ENCODE measurements at regions not wholly inside any gene's neighbourhood (a gene's known extent, or its start where the extent isn't known, plus 50 kb on each side); places are given as distances from the start of the nearest gene placed in this dataset.

DNA sequence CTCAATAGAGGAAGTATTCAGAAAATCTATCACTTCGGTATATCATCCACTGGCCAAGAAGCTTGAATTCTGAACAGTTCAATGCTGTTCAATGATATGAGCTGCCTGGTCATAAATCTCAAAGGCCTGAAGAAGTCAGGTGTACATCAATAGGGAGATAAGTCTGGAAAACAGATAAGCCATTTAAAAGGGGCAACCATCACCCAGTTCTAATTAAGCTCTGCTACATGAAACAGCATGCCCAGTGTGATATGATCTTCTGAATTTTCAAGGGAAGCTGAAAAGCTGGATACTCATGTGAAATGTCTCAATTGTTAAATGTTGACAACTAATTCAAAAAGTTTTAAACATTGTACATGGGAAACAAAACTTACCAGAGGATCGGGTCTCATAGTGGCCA, 2020.7 kb upstream of the WWC1 start:
- ChIA-PET CTCF (no interaction called here), SMC1A (ENCODE audit: uncharacterized antibody, unreplicated experiment) (interaction anchor here (0.5 kb wide), 1 partner anchor 29 kb away, joined by 4 read pairs; no protein-coding TSS in a partner anchor), POLR2A (no interaction called here), RAD21 (ENCODE audit: unreplicated experiment) (no interaction called here)
- intact Hi-C loops (cut with micrococcal nuclease; ENCODE audit: unreplicated experiment), result no loop called here
- WGBS (ENCODE audit: insufficient coverage, insufficient replicate concordance, low lambda C conversion rate, missing lambda C conversion rate), result 6% methylated on average over 2 of the region's 2 CpGs
- Histone ChIP-seq H2AFZ (ENCODE audit: control insufficient read depth, low read depth, low read length) (no peak overlapping the region), H3K4me3 (no peak overlapping the region), H3K27ac (ENCODE audit: control insufficient read depth, insufficient read depth) (no peak overlapping the region), H3K4me1 (ENCODE audit: control insufficient read depth, insufficient read depth, low read length) (no peaks in the 10 kb centered on the region), H3K79me2 (ENCODE audit: control insufficient read depth, insufficient read depth, low read length) (no peaks in the 10 kb centered on the region), H3K27me3 (replicated peaks in 1 of 2; ENCODE audit: control insufficient read depth in 2 of 2, insufficient read depth in 2 of 2, low read length in 1 of 2) (no peaks in the 10 kb centered on the region), H3K9ac (ENCODE audit: control insufficient read depth, insufficient read depth, low read length) (no peak overlapping the region), H3K9me3 (replicated peaks; ENCODE audit: control insufficient read depth, insufficient read depth, low read length) (no peaks in the 10 kb centered on the region; the same call in 2 of the 3 replicates), H3K4me2 (ENCODE audit: control insufficient read depth, insufficient read depth) (no peak overlapping the region), H4K20me1 (ENCODE audit: control insufficient read depth, insufficient read depth) (no peaks in the 10 kb centered on the region), H3K36me3 (ENCODE audit: control insufficient read depth in 2 of 2, insufficient read depth in 2 of 2, low read length in 1 of 2) (no peaks in the 10 kb centered on the region)
- ATAC-seq, result no peak
- no peak for FAIRE-seq
- TF ChIP-seq FOXK2 (IDR thresholded peaks at IDR 0.05), result no peak
- TF ChIP-seq SP1 (IDR thresholded peaks at IDR 0.05; ENCODE audit: low read depth, low read length), result no peak
- no peak for TF ChIP-seq ZSCAN29 (IDR thresholded peaks at IDR 0.05)
- no peak for TF ChIP-seq ZNF622 (IDR thresholded peaks at IDR 0.05)
- no peak for TF ChIP-seq ZBTB11 (CRISPR knock-in tag; IDR thresholded peaks at IDR 0.05)
- TF ChIP-seq SUPT20H (IDR thresholded peaks at IDR 0.05; ENCODE audit: borderline replicate concordance, control insufficient read depth, low read depth, low read length), result no peak
- TF ChIP-seq NFYB (IDR thresholded peaks at IDR 0.05; ENCODE audit: insufficient read depth, low read depth, low read length), result no peak
- no peak for TF ChIP-seq MYC (IDR thresholded peaks at IDR 0.05; ENCODE audit: insufficient read depth, insufficient read length, insufficient replicate concordance, low read length, severe bottlenecking)
- no peak for TF ChIP-seq TCF7 (IDR thresholded peaks at IDR 0.05; ENCODE audit: borderline replicate concordance)
- no peak for TF ChIP-seq PAX5 (IDR thresholded peaks at IDR 0.05; ENCODE audit: borderline replicate concordance, low read depth, low read length)
- no peak for TF ChIP-seq RELB (IDR thresholded peaks at IDR 0.05; ENCODE audit: low read depth)
- no peak for DNase-seq (ENCODE audit: low read depth, low spot score)
- in situ Hi-C loops (cut with MboI), result no loop called here
- no TSS peak for BruUV-seq (replicated peaks)

Measured in GM12878 (cell line).